ENCODE measurements at regions not wholly inside any gene's neighbourhood (a gene's known extent, or its start where the extent isn't known, plus 50 kb on each side); places are given as distances from the start of the nearest gene placed in this dataset.

DNA sequence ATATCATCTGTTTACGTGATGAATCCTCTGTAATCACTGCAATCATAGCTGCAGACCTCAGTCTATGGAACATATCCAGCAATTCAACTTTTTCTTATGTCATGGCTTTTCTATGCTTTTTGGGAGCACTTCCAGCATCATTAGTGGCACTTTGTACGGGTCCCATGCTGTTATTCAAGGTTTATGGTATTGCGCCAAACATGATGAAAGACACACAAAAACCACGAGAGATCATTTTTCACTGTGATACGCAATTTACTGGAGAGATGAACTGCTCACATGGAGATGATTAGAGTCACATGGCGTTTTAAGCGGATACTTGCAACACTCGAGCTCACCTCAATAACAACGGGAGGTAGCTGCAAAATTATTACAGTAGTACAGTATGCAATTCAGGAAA, 2101.7 kb upstream of the PCDH20 start (continued):
- no peak for TF ChIP-seq ZNF207 (IDR thresholded peaks at IDR 0.05; ENCODE audit: borderline replicate concordance)
- TF ChIP-seq, protein P1, sequence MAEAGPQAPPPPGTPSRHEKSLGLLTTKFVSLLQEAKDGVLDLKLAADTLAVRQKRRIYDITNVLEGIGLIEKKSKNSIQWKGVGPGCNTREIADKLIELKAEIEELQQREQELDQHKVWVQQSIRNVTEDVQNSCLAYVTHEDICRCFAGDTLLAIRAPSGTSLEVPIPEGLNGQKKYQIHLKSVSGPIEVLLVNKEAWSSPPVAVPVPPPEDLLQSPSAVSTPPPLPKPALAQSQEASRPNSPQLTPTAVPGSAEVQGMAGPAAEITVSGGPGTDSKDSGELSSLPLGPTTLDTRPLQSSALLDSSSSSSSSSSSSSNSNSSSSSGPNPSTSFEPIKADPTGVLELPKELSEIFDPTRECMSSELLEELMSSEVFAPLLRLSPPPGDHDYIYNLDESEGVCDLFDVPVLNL (IDR thresholded peaks at IDR 0.05; ENCODE audit: low read depth, low read length): no peak
- no peak for TF ChIP-seq SUPT20H (IDR thresholded peaks at IDR 0.05; ENCODE audit: borderline replicate concordance, control insufficient read depth, low read depth, low read length)
- TF ChIP-seq, protein P2, sequence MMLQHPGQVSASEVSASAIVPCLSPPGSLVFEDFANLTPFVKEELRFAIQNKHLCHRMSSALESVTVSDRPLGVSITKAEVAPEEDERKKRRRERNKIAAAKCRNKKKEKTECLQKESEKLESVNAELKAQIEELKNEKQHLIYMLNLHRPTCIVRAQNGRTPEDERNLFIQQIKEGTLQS (IDR thresholded peaks at IDR 0.05; ENCODE audit: borderline replicate concordance, extremely low read depth, low read depth, low read length): no peak

DNA sequence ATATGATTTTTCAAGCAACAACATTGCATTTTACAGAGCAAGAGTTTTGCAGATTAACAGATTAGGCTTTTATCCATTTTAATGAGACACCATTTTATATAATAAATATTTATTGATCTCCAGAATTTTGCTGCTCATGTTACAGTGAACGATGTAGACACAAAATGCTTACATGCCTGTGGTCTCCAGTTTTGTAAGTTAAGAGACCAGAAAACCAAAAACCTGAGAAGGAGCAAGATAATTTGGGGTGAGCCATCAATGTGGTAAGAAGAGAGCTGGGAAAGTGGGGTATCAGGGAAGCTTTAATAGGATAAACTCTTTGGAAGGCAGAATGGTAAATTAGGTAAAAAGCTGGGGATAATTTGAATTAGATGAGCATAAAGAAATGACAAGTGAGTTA, 2100.5 kb upstream of the PCDH20 start:
- no peak for TF ChIP-seq RFX5 (IDR thresholded peaks at IDR 0.05; ENCODE audit: low read depth, low read length)
- TF ChIP-seq SMC3 (IDR thresholded peaks at IDR 0.05; ENCODE audit: borderline replicate concordance, low read length): no peak
- no peak for TF ChIP-seq ZBED1 (IDR thresholded peaks at IDR 0.05; ENCODE audit: borderline replicate concordance)
- TF ChIP-seq NFYB (IDR thresholded peaks at IDR 0.05; ENCODE audit: insufficient read depth, low read depth, low read length): no peak
- TF ChIP-seq NR2C2 (IDR thresholded peaks at IDR 0.05; ENCODE audit: borderline replicate concordance, control insufficient read depth, insufficient read length, low read depth): no peak
- TF ChIP-seq ETV6 (conservative IDR thresholded peaks at IDR 0.05 in 1 of 2, IDR thresholded peaks at IDR 0.05 in 1 of 2; ENCODE audit: borderline replicate concordance in 1 of 2, low read depth in 1 of 2): no peak
- no peak for TF ChIP-seq BMI1 (IDR thresholded peaks at IDR 0.05; ENCODE audit: borderline replicate concordance)
- TF ChIP-seq, protein P3, sequence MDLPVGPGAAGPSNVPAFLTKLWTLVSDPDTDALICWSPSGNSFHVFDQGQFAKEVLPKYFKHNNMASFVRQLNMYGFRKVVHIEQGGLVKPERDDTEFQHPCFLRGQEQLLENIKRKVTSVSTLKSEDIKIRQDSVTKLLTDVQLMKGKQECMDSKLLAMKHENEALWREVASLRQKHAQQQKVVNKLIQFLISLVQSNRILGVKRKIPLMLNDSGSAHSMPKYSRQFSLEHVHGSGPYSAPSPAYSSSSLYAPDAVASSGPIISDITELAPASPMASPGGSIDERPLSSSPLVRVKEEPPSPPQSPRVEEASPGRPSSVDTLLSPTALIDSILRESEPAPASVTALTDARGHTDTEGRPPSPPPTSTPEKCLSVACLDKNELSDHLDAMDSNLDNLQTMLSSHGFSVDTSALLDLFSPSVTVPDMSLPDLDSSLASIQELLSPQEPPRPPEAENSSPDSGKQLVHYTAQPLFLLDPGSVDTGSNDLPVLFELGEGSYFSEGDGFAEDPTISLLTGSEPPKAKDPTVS (IDR thresholded peaks at IDR 0.05; ENCODE audit: low read depth, low read length): no peak

More for the DNA sequence above, 2100.5 kb upstream of the PCDH20 start:
- Histone ChIP-seq H3K27me3 (replicated peaks in 1 of 2; ENCODE audit: control insufficient read depth in 2 of 2, insufficient read depth in 2 of 2, low read length in 1 of 2) (no peaks in the 10 kb centered on the region), H3K4me3 (no peak overlapping the region), H3K27ac (ENCODE audit: control insufficient read depth, insufficient read depth) (no peak overlapping the region), H3K79me2 (ENCODE audit: control insufficient read depth, insufficient read depth, low read length) (no peaks in the 10 kb centered on the region), H3K4me2 (ENCODE audit: control insufficient read depth, insufficient read depth) (no peak overlapping the region), H3K9ac (ENCODE audit: control insufficient read depth, insufficient read depth, low read length) (no peak overlapping the region), H4K20me1 (ENCODE audit: control insufficient read depth, insufficient read depth) (no peaks in the 10 kb centered on the region), H2AFZ (ENCODE audit: control insufficient read depth, low read depth, low read length) (no peak overlapping the region), H3K4me1 (ENCODE audit: control insufficient read depth, insufficient read depth, low read length) (no peaks in the 10 kb centered on the region), H3K36me3 (ENCODE audit: control insufficient read depth in 2 of 2, insufficient read depth in 2 of 2, low read length in 1 of 2) (no peaks in the 10 kb centered on the region), H3K9me3 (replicated peaks; ENCODE audit: control insufficient read depth, insufficient read depth, low read length) (no peaks in the 10 kb centered on the region)
- 0% methylated on average over 1 of the region's 1 CpG for WGBS (ENCODE audit: insufficient coverage, insufficient replicate concordance, low lambda C conversion rate, missing lambda C conversion rate)
- no peak for ATAC-seq
- intact Hi-C loops (cut with micrococcal nuclease; ENCODE audit: unreplicated experiment) (no loop called here), in situ Hi-C loops (cut with MboI) (no loop called here)
- no TSS peak for BruUV-seq (replicated peaks)
- POLR2A ChIA-PET: no interaction called here
- SMC1A ChIA-PET (ENCODE audit: uncharacterized antibody, unreplicated experiment): no interaction called here
- no peak for FAIRE-seq
- DNase-seq (ENCODE audit: low read depth, low spot score): no peak
- CTCF ChIA-PET: no interaction called here
- RAD21 ChIA-PET (ENCODE audit: unreplicated experiment): no interaction called here
